ENCODE measurements at regions not wholly inside any gene's neighbourhood (a gene's known extent, or its start where the extent isn't known, plus 50 kb on each side); places are given as distances from the start of the nearest gene placed in this dataset.

DNA sequence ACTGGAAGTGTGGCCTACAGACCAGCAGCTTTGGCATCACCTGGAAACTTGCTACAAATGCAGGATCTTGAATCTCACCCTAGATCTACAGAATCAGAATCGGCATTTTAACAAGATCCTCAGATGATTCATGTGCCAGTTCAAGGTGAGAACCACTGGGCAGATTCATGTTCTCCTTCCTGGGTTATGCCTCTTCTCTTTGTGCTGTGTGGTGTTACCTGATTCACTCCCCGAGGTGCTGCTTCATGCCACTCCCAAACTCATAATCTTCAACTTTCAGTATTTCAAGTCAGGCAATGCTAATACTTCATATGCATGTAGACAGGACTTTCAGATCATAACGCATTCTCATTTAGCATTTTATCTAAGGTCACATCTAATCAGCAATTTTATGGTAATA is 427.7 kb downstream of the FOXO1 start:
- TF ChIP-seq, protein P1, sequence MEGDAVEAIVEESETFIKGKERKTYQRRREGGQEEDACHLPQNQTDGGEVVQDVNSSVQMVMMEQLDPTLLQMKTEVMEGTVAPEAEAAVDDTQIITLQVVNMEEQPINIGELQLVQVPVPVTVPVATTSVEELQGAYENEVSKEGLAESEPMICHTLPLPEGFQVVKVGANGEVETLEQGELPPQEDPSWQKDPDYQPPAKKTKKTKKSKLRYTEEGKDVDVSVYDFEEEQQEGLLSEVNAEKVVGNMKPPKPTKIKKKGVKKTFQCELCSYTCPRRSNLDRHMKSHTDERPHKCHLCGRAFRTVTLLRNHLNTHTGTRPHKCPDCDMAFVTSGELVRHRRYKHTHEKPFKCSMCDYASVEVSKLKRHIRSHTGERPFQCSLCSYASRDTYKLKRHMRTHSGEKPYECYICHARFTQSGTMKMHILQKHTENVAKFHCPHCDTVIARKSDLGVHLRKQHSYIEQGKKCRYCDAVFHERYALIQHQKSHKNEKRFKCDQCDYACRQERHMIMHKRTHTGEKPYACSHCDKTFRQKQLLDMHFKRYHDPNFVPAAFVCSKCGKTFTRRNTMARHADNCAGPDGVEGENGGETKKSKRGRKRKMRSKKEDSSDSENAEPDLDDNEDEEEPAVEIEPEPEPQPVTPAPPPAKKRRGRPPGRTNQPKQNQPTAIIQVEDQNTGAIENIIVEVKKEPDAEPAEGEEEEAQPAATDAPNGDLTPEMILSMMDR (IDR thresholded peaks at IDR 0.05; ENCODE audit: unreplicated experiment in 3 of 3), result no peak
- Mint-ChIP-seq H3K36me3 (ENCODE audit: low read depth) (no peaks in the 10 kb centered on the region), H3K27me3 (ENCODE audit: low read depth) (no peaks in the 10 kb centered on the region), H3K4me1 (peaks cover 12% of the 10 kb centered on the region), H3K27ac (no peak overlapping the region), H3K4me3 (no peak overlapping the region), H3K9me3 (no peaks in the 10 kb centered on the region)

- H3K27me3 Mint-ChIP-seq (ENCODE audit: low read depth), result no peaks in the 10 kb centered on the region
- H3K4me3 Mint-ChIP-seq, result no peak overlapping the region
- no peaks in the 10 kb centered on the region for H3K36me3 Mint-ChIP-seq (ENCODE audit: low read depth)
- H3K4me1 Mint-ChIP-seq, result no peaks in the 10 kb centered on the region
- peaks cover 2% of the 10 kb centered on the region for H3K9me3 Mint-ChIP-seq
- no peak overlapping the region for H3K27ac Mint-ChIP-seq
- TF ChIP-seq, protein P1 (IDR thresholded peaks at IDR 0.05; ENCODE audit: unreplicated experiment in 3 of 3), result no peak
These were observed 426.1 kb downstream of the FOXO1 start for GRCh38 chr13:40240293-40240692.

DNA sequence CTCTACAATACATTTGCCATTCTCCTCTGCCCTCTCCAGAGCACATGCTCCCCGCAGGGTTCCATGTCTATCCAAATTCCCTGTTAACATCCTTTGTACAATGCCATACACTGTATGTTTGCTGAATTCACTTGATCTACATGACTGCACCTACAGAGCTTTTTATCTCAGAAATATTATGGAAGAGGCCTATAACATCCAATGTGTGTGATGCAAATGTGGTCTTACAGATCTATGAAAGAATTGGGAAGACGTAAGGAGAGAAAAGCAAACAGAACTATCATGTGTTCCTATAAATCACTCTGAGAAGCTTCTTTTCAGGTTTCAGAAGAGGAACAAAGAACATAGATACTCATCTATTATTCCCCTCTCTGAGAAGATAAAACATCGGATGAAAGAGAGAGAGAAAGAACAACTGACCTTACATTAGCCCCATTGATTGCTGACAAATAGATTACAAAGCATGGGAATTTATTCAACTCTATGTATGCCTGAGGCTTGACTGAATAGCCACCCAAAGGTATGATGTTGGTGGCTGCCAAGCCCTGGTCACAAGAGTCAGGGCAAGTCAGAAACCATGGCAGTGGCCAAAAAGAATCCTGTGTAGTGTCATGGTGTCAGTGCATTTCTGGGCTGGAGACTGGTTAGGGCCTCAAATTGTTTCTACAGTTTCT is 425.2 kb downstream of the FOXO1 start:
- H3K9me3 Mint-ChIP-seq, result peaks cover 2% of the 10 kb centered on the region
- TF ChIP-seq, protein P1 (IDR thresholded peaks at IDR 0.05; ENCODE audit: unreplicated experiment in 3 of 3), result no peak
- no peaks in the 10 kb centered on the region for H3K36me3 Mint-ChIP-seq (ENCODE audit: low read depth)
- no peak overlapping the region for H3K4me3 Mint-ChIP-seq
- no peaks in the 10 kb centered on the region for H3K4me1 Mint-ChIP-seq
- no peak overlapping the region for H3K27ac Mint-ChIP-seq
- no peaks in the 10 kb centered on the region for H3K27me3 Mint-ChIP-seq (ENCODE audit: low read depth)

DNA sequence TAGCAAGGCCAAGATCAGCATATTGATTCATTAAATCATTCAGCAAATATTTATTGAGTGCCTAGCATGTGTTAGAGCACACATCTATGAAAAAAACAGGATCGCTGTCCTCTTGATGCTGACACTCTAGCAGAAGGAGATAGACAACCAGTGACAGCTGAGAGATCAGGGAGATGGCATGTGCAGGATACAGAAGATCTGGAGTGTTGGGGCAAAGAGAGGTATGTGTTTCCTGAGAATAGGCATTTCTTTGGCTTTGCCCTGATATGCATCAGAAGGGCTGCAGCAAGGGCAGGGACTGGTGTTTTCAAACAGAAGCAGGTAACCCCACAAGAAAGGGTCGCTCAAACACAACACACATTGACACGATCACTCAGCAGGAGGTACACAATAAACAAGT is 423.4 kb downstream of the FOXO1 start:
- Mint-ChIP-seq H3K27me3 (ENCODE audit: low read depth) (no peaks in the 10 kb centered on the region), H3K4me3 (no peak overlapping the region), H3K27ac (no peak overlapping the region), H3K36me3 (ENCODE audit: low read depth) (no peaks in the 10 kb centered on the region), H3K9me3 (peaks cover 6% of the 10 kb centered on the region), H3K4me1 (no peaks in the 10 kb centered on the region)
- TF ChIP-seq, protein P1 (IDR thresholded peaks at IDR 0.05; ENCODE audit: unreplicated experiment in 3 of 3), result no peak

- H3K36me3 Mint-ChIP-seq (ENCODE audit: low read depth), result no peaks in the 10 kb centered on the region
- TF ChIP-seq, protein P1 (IDR thresholded peaks at IDR 0.05; ENCODE audit: unreplicated experiment in 3 of 3), result no peak
- H3K4me3 Mint-ChIP-seq, result no peak overlapping the region
- H3K27me3 Mint-ChIP-seq (ENCODE audit: low read depth), result peaks cover 3% of the 10 kb centered on the region
- H3K9me3 Mint-ChIP-seq, result peaks cover 12% of the 10 kb centered on the region
- H3K27ac Mint-ChIP-seq, result no peak overlapping the region
- H3K4me1 Mint-ChIP-seq, result no peaks in the 10 kb centered on the region
These were observed 422.5 kb downstream of the FOXO1 start for GRCh38 chr13:40243982-40244381.

GRCh38 chr13:40245567-40245966 is 420.9 kb downstream of the FOXO1 start:
- H3K27me3 Mint-ChIP-seq (ENCODE audit: low read depth), result peaks cover 5% of the 10 kb centered on the region
- H3K4me3 Mint-ChIP-seq, result no peak overlapping the region
- no peaks in the 10 kb centered on the region for H3K36me3 Mint-ChIP-seq (ENCODE audit: low read depth)
- no peak overlapping the region for H3K27ac Mint-ChIP-seq
- H3K9me3 Mint-ChIP-seq, result peaks cover 14% of the 10 kb centered on the region
- H3K4me1 Mint-ChIP-seq, result no peaks in the 10 kb centered on the region
- TF ChIP-seq, protein P1 (IDR thresholded peaks at IDR 0.05; ENCODE audit: unreplicated experiment in 3 of 3), result no peak
